ENCODE measurements at regions not wholly inside any gene's neighbourhood (a gene's known extent, or its start where the extent isn't known, plus 50 kb on each side); places are given as distances from the start of the nearest gene placed in this dataset.

DNA sequence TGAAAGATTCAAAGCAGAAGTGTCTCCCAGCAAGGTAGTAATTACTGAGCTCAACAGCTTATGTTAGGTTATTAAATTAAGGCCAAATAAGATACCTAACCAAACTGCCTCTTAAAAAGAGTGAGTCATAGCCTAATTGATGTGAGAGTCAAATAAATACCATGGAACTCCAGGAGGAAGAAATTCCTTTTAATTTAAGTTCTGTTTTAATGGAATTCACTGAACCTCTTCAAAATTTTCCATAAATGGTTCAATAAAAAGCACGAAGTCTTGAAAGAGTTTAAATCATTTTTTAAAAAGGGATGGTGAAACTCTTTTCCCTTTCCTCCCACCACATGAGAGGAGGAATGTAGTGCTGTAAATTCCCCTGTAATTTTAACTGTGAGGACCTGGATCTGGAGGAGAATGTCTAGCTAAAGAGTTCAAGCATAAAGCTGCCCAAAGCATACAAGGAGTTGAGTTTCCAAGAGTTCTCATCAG, 180.8 kb upstream of the MMADHC start:
- Histone ChIP-seq H3K27ac (no peak overlapping the region), H3K4me1 (peaks cover 0 to 15% (median 0%) of the 10 kb centered on the region in 3 donors), H3K9me3 (no peaks in the 10 kb centered on the region), H3K36me3 (no peaks in the 10 kb centered on the region), H3K27me3 (no peaks in the 10 kb centered on the region), H3K4me3 (no peak overlapping the region)
- 9 to 19% methylated on average over 1 of the region's 1 CpG for WGBS, 2 donors
- DNase-seq, result no peak
- intact Hi-C loops (cut with DNase I), result no loop called here
- TF ChIP-seq POLR2A (IDR thresholded peaks at IDR 0.05), result no peak
- TF ChIP-seq, protein P1, sequence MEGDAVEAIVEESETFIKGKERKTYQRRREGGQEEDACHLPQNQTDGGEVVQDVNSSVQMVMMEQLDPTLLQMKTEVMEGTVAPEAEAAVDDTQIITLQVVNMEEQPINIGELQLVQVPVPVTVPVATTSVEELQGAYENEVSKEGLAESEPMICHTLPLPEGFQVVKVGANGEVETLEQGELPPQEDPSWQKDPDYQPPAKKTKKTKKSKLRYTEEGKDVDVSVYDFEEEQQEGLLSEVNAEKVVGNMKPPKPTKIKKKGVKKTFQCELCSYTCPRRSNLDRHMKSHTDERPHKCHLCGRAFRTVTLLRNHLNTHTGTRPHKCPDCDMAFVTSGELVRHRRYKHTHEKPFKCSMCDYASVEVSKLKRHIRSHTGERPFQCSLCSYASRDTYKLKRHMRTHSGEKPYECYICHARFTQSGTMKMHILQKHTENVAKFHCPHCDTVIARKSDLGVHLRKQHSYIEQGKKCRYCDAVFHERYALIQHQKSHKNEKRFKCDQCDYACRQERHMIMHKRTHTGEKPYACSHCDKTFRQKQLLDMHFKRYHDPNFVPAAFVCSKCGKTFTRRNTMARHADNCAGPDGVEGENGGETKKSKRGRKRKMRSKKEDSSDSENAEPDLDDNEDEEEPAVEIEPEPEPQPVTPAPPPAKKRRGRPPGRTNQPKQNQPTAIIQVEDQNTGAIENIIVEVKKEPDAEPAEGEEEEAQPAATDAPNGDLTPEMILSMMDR (IDR thresholded peaks at IDR 0.05), result no peak

DNA sequence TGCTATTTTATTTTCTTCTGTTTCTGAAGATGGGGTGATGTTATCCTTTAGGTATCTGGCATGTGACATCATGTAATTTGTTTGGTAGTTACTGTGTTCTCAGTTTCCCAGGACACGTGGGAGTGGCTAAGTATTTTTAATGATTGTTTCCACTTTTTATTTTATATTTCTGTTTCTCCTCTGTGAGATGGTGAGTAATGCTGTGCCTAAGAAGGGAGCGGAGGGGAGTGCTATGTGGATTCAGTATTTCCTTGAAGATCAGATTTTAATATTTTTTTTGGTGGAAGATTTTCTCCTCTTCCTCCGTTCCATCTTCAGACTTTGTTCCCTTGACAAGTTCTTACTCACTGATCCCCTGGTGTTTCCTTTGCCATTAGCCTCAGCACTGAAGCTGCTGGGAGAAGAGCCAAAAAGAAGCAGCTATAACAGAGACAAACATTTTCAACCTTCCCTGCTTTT, 180.0 kb upstream of the MMADHC start:
- TF ChIP-seq, protein P1 (IDR thresholded peaks at IDR 0.05), result no peak
- no peak for TF ChIP-seq POLR2A (IDR thresholded peaks at IDR 0.05)
- Histone ChIP-seq H3K4me1 (peaks cover 0 to 15% (median 0%) of the 10 kb centered on the region in 3 donors), H3K27me3 (no peaks in the 10 kb centered on the region), H3K27ac (no peak overlapping the region), H3K36me3 (no peaks in the 10 kb centered on the region), H3K4me3 (no peak overlapping the region), H3K9me3 (no peaks in the 10 kb centered on the region)
- 31 to 34% methylated on average over 3 of the region's 3 CpGs for WGBS, 2 donors
- intact Hi-C loops (cut with DNase I), result no loop called here
- no peak for DNase-seq

DNA sequence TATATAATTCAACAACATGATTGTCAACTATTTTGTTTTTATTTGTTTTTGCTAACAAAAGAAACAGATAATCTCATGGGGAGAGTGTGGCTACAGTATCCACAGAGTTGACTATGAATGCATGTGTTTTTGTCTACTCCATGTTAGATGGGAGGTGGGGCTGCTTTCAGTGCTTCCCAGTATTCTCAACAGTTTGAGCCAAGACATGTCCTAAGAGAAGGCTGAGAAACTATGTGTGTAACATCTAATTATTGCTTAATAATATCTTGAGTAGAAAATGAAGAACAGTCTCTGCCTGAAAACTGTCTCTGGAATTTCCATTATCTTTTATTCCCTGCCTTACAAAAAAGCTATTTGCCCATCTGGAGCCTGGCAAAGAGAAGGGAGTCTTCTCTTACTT, 178.8 kb upstream of the MMADHC start:
- TF ChIP-seq, protein P1 (IDR thresholded peaks at IDR 0.05), result no peak
- TF ChIP-seq POLR2A (IDR thresholded peaks at IDR 0.05), result no peak
- H3K4me1 ChIP-seq, result peaks cover 0 to 15% (median 0%) of the 10 kb centered on the region in 3 donors
- H3K4me3 ChIP-seq, result no peak overlapping the region
- no peaks in the 10 kb centered on the region for H3K9me3 ChIP-seq
- H3K27me3 ChIP-seq, result no peaks in the 10 kb centered on the region
- intact Hi-C loops (cut with DNase I), result no loop called here
- DNase-seq, result no peak
- no peaks in the 10 kb centered on the region for H3K36me3 ChIP-seq
- H3K27ac ChIP-seq, result no peak overlapping the region

DNA sequence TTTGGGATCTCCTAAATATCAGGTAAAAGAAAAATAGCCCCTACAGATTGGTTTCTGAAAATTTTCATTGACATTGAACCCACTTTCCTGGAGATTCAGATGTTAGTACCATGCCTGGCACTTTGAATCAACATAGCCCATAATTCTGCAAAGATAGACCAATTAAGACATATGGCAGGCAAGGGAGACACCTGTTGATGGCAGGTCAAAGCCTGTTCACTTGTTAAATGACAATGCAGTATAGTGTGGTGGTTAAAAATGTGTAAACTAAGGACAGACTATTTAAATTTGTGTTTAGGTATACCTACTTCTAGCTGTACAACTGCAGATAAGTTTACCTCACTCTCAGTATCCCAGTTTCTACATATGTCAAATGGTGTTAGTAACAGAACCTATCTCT, 178.1 kb upstream of the MMADHC start:
- Histone ChIP-seq H3K27ac (no peak overlapping the region), H3K4me3 (no peak overlapping the region), H3K36me3 (no peaks in the 10 kb centered on the region), H3K9me3 (no peaks in the 10 kb centered on the region), H3K27me3 (no peaks in the 10 kb centered on the region), H3K4me1 (peaks cover 0 to 15% (median 0%) of the 10 kb centered on the region in 3 donors)
- intact Hi-C loops (cut with DNase I), result no loop called here
- no peak for TF ChIP-seq POLR2A (IDR thresholded peaks at IDR 0.05)
- TF ChIP-seq, protein P1 (IDR thresholded peaks at IDR 0.05), result no peak
- no peak for DNase-seq

DNA sequence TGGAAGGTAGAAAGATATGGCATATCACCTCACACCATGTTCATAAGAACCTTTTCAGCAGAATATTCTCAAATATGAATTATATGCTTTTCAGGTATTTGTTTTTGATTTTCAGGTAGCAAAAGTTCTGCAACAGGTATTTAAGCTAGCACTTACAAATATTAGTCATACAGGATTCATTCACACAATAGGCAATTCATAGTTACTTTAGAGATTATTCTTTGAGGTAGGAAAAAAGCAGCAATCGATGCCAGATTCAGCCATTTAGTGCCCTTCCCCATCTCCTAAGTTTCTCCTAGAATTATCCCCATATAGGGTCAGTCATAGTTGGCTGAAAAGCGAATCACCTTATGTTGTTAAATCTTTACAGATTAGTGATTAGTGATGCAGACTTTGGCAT, 177.4 kb upstream of the MMADHC start:
- intact Hi-C loops (cut with DNase I), result no loop called here
- WGBS, 2 donors, result 50 to 64% methylated on average over 2 of the region's 2 CpGs
- no peak overlapping the region for H3K27ac ChIP-seq
- no peak for TF ChIP-seq POLR2A (IDR thresholded peaks at IDR 0.05)
- TF ChIP-seq, protein P1 (IDR thresholded peaks at IDR 0.05), result no peak
- H3K9me3 ChIP-seq, result no peaks in the 10 kb centered on the region
- no peak for DNase-seq
- no peak overlapping the region for H3K4me3 ChIP-seq
- no peaks in the 10 kb centered on the region for H3K36me3 ChIP-seq
- H3K4me1 ChIP-seq, result peaks cover 0 to 15% (median 0%) of the 10 kb centered on the region in 3 donors
- no peaks in the 10 kb centered on the region for H3K27me3 ChIP-seq

Measured in esophagus squamous epithelium (tissue), 5 donors.